Endothelial cell of umbilical vein (primary cell): ENCODE measurements at regions not wholly inside any gene's neighbourhood (a gene's known extent, or its start where the extent isn't known, plus 50 kb on each side); places are given as distances from the start of the nearest gene placed in this dataset.

Experiments used
- BruUV-seq: library from RNA; stranded (reverse); fragments of 400-500 nt; replicated peaks from 2 replicates; lab custom pipeline; 2021; lab: Mats Ljungman, UMichigan
- CTCF ChIA-PET: fragments of 300-600, 350-600 bp; sonication (Branson Sonifier 250); formaldehyde crosslinking; loops from one replicate; lab custom pipeline; 2021; ENCODE audit warnings: antibody characterized with exemption, inconsistent platforms; lab: Charles Lee
- POLR2A ChIA-PET: fragments of 300-600, 350-600 bp; sonication (Branson Sonifier 250); formaldehyde crosslinking; loops from one replicate; lab custom pipeline; 2021; ENCODE audit warnings: antibody characterized with exemption, inconsistent platforms; lab: Charles Lee
- DNase-seq: peaks from one replicate; pipeline ENCODE4 v3.0.0-alpha.2; 2011; ENCODE audit warnings: low read depth, low spot score
- FAIRE-seq: peaks from 2 replicates; lab custom pipeline; 2011; peaks lifted over from hg19 to GRCh38; lab: Jason Lieb, UNC
- H2AFZ ChIP-seq: 2 replicates; pipeline ENCODE4 v1.6.0; 2012; ENCODE audit warnings: low read depth, low read length, control low read depth, inconsistent platforms
- H3K27ac ChIP-seq: 2 replicates; pipeline ENCODE4 v1.5.1; 2011; ENCODE audit warnings: low read depth, mild to moderate bottlenecking, control low read depth, low read length, moderate library complexity; ENCODE audit not compliant: insufficient read depth
- H3K27me3 ChIP-seq, 2 experiments: 2 replicates each; pipeline versions ENCODE4 v1.6.0 to v1.6.1; 2011; ENCODE audit warnings: low read length in 2 of 2, mixed read lengths in 1 of 2; ENCODE audit not compliant: control insufficient read depth in 2 of 2, insufficient read depth in 2 of 2
- H3K36me3 ChIP-seq, 2 experiments: 2 replicates in 1 of 2; 3 replicates in 1 of 2; pipeline ENCODE4 v1.5.1; 2011; ENCODE audit warnings: low read length in 2 of 2, mild to moderate bottlenecking in 1 of 2, moderate library complexity in 1 of 2; ENCODE audit not compliant: control insufficient read depth in 2 of 2, insufficient read depth in 2 of 2; ENCODE audit errors: extremely low read depth in 1 of 2
- H3K4me1 ChIP-seq: 3 replicates; pipeline ENCODE4 v1.5.1; 2011; ENCODE audit warnings: mild to moderate bottlenecking, low read length; ENCODE audit not compliant: control insufficient read depth, insufficient read depth; ENCODE audit errors: extremely low read depth
- H3K4me2 ChIP-seq: 2 replicates; pipeline ENCODE4 v1.6.1; 2011; ENCODE audit warnings: low read length, control low read depth, mixed read lengths; ENCODE audit not compliant: insufficient read depth
- H3K4me3 ChIP-seq, 3 experiments: fragments of 200-600 bp in 1 of 3; sonication (generic), shearing (Covaris generic) in 1 of 3; replicated peaks in 1 of 3; 2 replicates each; pipeline ENCODE4 v1.5.1; 2011 to 2016; ENCODE audit warnings: control low read depth in 3 of 3, low read length in 3 of 3, mild to moderate bottlenecking in 2 of 3, inconsistent platforms in 1 of 3, low read depth in 1 of 3, moderate library complexity in 1 of 3; ENCODE audit not compliant: insufficient read depth in 1 of 3
- H3K79me2 ChIP-seq: 2 replicates; pipeline ENCODE4 v1.6.0; 2012; ENCODE audit warnings: low read length, inconsistent platforms; ENCODE audit not compliant: control insufficient read depth, insufficient read depth
- H3K9ac ChIP-seq: replicated peaks from 2 replicates; pipeline ENCODE3; 2011; ENCODE audit warnings: low read length, control low read depth; ENCODE audit not compliant: insufficient read depth; ENCODE audit errors: extremely low read depth
- H3K9me1 ChIP-seq: replicated peaks from 3 replicates; pipeline ENCODE4 v1.6.0; 2011; ENCODE audit warnings: mild to moderate bottlenecking, low read length; ENCODE audit not compliant: control insufficient read depth, insufficient read depth; ENCODE audit errors: extremely low read depth
- H3K9me3 ChIP-seq: replicated peaks from 2 replicates; pipeline ENCODE4 v1.5.1; 2012; ENCODE audit warnings: low read length, inconsistent platforms; ENCODE audit not compliant: control insufficient read depth, insufficient read depth
- H4K20me1 ChIP-seq: replicated peaks from 2 replicates; pipeline ENCODE3; 2011; ENCODE audit warnings: mild to moderate bottlenecking, low read length; ENCODE audit not compliant: control insufficient read depth, insufficient read depth; ENCODE audit errors: extremely low read depth
- FOS ChIP-seq: IDR thresholded peaks from 2 replicates; pipeline ENCODE4 v1.6.1; 2011; ENCODE audit warnings: mild to moderate bottlenecking, low read length, moderate library complexity, borderline replicate concordance; ENCODE audit not compliant: insufficient read depth
- GATA2 ChIP-seq: IDR thresholded peaks from 2 replicates; pipeline ENCODE4 v1.7.0; 2011; ENCODE audit warnings: low read depth, mild to moderate bottlenecking, moderate library complexity, mixed read lengths, low read length; ENCODE audit not compliant: insufficient read length, insufficient read depth
- JUN ChIP-seq: IDR thresholded peaks from 2 replicates; pipeline ENCODE4 v1.6.1; 2011; ENCODE audit warnings: borderline replicate concordance, low read depth; ENCODE audit not compliant: insufficient read length, insufficient read depth
- POLR2A ChIP-seq: IDR thresholded peaks from 2 replicates; pipeline ENCODE4 v1.6.1; 2012; ENCODE audit warnings: low read depth, mild to moderate bottlenecking, control low read depth, low read length
- POLR2AphosphoS5 ChIP-seq: IDR thresholded peaks from 2 replicates; pipeline ENCODE4 v1.6.1; 2012; ENCODE audit warnings: low read depth, mild to moderate bottlenecking, control low read depth, low read length, moderate library complexity; ENCODE audit not compliant: insufficient read depth
- dilution Hi-C: fragments of 300-500 bp; cut with MboI; formaldehyde crosslinking; loops from one replicate; pipeline ENCODE4 v1.15.0; 2019; ENCODE audit warnings: low sequenced_read_pairs; ENCODE audit not compliant: extremely low pct_ligation_motif_present
- intact Hi-C: fragments of 100-400 bp; cut with micrococcal nuclease; formaldehyde crosslinking; loops from one replicate; pipeline ENCODE4 v1.10.0; 2022
- TF ChIP-seq, protein P1 (sequence below): IDR thresholded peaks from 2 replicates; pipeline ENCODE4 v1.6.1; 2011; ENCODE audit not compliant: insufficient read depth, insufficient read length

DNA sequence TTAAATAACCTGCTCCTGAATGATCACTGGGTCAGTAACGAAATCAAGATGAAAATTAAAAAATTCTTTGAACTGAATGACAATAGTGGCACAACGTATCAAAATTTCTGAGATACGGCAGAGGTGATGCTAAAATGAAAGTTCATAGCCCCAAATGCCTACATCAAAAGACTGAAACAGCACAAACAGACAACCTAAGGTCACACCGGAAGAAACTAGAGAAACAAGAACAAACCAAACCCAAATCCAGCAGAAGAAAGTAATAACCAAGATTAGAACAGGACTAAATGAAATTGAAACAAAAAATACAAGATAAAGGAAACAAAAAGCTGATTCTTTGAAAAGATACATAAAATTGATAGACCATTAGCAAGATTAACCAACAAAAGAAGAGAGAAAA is 324.1 kb downstream of the RBM26 start:
- DNase-seq (no peak), FAIRE-seq (no peak)
- Histone ChIP-seq H2AFZ (no peak overlapping the region), H3K27ac (no peak overlapping the region), H3K4me3 (no peak overlapping the region), H3K4me2 (no peak overlapping the region), H3K36me3 (no peaks in the 10 kb centered on the region), H3K9me3 (no peaks in the 10 kb centered on the region), H3K79me2 (no peaks in the 10 kb centered on the region), H3K9ac (no peak overlapping the region), H3K9me1 (no peaks in the 10 kb centered on the region), H4K20me1 (no peaks in the 10 kb centered on the region), H3K4me1 (no peaks in the 10 kb centered on the region), H3K27me3 (no peaks in the 10 kb centered on the region)
- CTCF ChIA-PET: no interaction called here
- dilution Hi-C loops: no loop called here
- POLR2A ChIA-PET: no interaction called here
- intact Hi-C loops: no loop called here
- no TSS peak for BruUV-seq
- no peak for TF ChIP-seq JUN
- no peak for TF ChIP-seq FOS
- TF ChIP-seq, protein P1, sequence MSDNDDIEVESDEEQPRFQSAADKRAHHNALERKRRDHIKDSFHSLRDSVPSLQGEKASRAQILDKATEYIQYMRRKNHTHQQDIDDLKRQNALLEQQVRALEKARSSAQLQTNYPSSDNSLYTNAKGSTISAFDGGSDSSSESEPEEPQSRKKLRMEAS: no peak
- no peak for TF ChIP-seq POLR2A
- TF ChIP-seq POLR2AphosphoS5: no peak

DNA sequence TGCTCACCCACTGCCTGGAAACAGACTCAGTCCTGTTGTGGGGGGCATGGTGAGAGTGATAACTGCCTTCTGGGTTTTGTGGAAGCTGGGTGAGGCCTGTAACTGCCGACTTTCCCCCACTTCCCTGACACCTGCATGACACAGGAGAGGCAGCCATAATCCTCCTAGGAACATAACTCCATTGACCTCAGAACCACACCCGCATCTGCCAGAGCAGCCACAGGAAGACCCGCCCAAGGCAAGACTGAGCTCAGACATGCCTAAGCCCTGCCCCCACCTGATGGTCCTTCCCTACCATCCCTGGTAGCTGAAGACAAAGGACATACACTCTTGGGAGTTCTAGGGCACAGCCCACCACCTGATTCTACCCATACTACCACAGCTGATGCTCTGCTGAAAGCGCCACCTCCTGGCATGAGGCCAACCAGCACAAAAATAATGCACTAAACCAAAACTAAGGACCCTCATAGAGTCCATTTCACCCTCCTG is 326.7 kb downstream of the RBM26 start:
- no peaks in the 10 kb centered on the region for H4K20me1 ChIP-seq
- TF ChIP-seq GATA2 (no peak), FOS (no peak)
- H3K9me3 ChIP-seq: no peaks in the 10 kb centered on the region
- H3K4me1 ChIP-seq: no peaks in the 10 kb centered on the region
- POLR2A ChIA-PET: no interaction called here
- dilution Hi-C loops: no loop called here
- no peaks in the 10 kb centered on the region for H3K9me1 ChIP-seq
- no peak overlapping the region for H2AFZ ChIP-seq
- no peaks in the 10 kb centered on the region for H3K36me3 ChIP-seq
- H3K4me2 ChIP-seq: no peak overlapping the region
- no peak for FAIRE-seq
- no TSS peak for BruUV-seq
- intact Hi-C loops: no loop called here
- H3K9ac ChIP-seq: no peak overlapping the region
- no peaks in the 10 kb centered on the region for H3K27me3 ChIP-seq
- H3K79me2 ChIP-seq: no peaks in the 10 kb centered on the region
- no peak overlapping the region for H3K27ac ChIP-seq
- no peak overlapping the region for H3K4me3 ChIP-seq
- no peak for DNase-seq
- CTCF ChIA-PET: no interaction called here
